ENCODE measurements at regions not wholly inside any gene's neighbourhood (a gene's known extent, or its start where the extent isn't known, plus 50 kb on each side); places are given as distances from the start of the nearest gene placed in this dataset.

- TF ChIP-seq CTCF (IDR thresholded peaks at IDR 0.05; ENCODE audit: low read length) (no peak), EZH2 (optimal IDR thresholded peaks at IDR 0.05; ENCODE audit: low read depth, low read length) (no peak), EZH2phosphoT487 (IDR thresholded peaks at IDR 0.05; ENCODE audit: low read length) (no peak)
- no peak for DNase-seq
- no peak overlapping the region for H2AFZ ChIP-seq (ENCODE audit: low read length)
Measured at GRCh38 chr4:123869286-123870215, 473.0 kb downstream of the SPRY1 start.

GRCh38 chr4:123870216-123870876 lies 473.8 kb downstream of the SPRY1 start:
- H3K4me2 ChIP-seq (ENCODE audit: low read depth, low read length), result no peak overlapping the region
- no peaks in the 10 kb centered on the region for H3K9me2 ChIP-seq (replicated peaks; ENCODE audit: insufficient read depth, low read length)
- H3K4me3 ChIP-seq (ENCODE audit: low read length), result no peak overlapping the region
- H3K36me3 ChIP-seq (replicated peaks; ENCODE audit: insufficient read depth, low read length), result no peaks in the 10 kb centered on the region
- no peak overlapping the region for H2AFZ ChIP-seq (ENCODE audit: low read length)
- no peaks in the 10 kb centered on the region for H3K4me1 ChIP-seq (ENCODE audit: low read length)
- TF ChIP-seq CTCF (IDR thresholded peaks at IDR 0.05; ENCODE audit: low read length), result no peak
- no peak overlapping the region for H3K9ac ChIP-seq (ENCODE audit: low read length)
- H4K20me1 ChIP-seq (ENCODE audit: insufficient read depth, low read length), result no peaks in the 10 kb centered on the region
- H3K79me2 ChIP-seq (ENCODE audit: low read length), result no peaks in the 10 kb centered on the region
- H3K27me3 ChIP-seq (replicated peaks; ENCODE audit: insufficient read depth, low read length), result no peaks in the 10 kb centered on the region
- no peak overlapping the region for H3K27ac ChIP-seq (ENCODE audit: low read length)
- DNase-seq, result no peak
- no peaks in the 10 kb centered on the region for H3K9me3 ChIP-seq (replicated peaks; ENCODE audit: insufficient read depth, low read length)
- no peaks in the 10 kb centered on the region for H3F3A ChIP-seq (ENCODE audit: insufficient read depth, low read length)

More at GRCh38 chr4:123869286-123870215, 473.0 kb downstream of the SPRY1 start:
- H3K36me3 ChIP-seq (replicated peaks; ENCODE audit: insufficient read depth, low read length), result no peaks in the 10 kb centered on the region
- no peak overlapping the region for H3K4me2 ChIP-seq (ENCODE audit: low read depth, low read length)
- H3K9me2 ChIP-seq (replicated peaks; ENCODE audit: insufficient read depth, low read length), result no peaks in the 10 kb centered on the region
- no peak overlapping the region for H3K9ac ChIP-seq (ENCODE audit: low read length)
- H3K27me3 ChIP-seq (replicated peaks; ENCODE audit: insufficient read depth, low read length), result no peaks in the 10 kb centered on the region
- no peaks in the 10 kb centered on the region for H3K4me1 ChIP-seq (ENCODE audit: low read length)
- H3K79me2 ChIP-seq (ENCODE audit: low read length), result no peaks in the 10 kb centered on the region
- no peak overlapping the region for H3K4me3 ChIP-seq (ENCODE audit: low read length)
- H3K9me3 ChIP-seq (replicated peaks; ENCODE audit: insufficient read depth, low read length), result no peaks in the 10 kb centered on the region
- H4K20me1 ChIP-seq (ENCODE audit: insufficient read depth, low read length), result no peaks in the 10 kb centered on the region
- no peak overlapping the region for H3K27ac ChIP-seq (ENCODE audit: low read length)
- H3F3A ChIP-seq (ENCODE audit: insufficient read depth, low read length), result no peaks in the 10 kb centered on the region

DNA sequence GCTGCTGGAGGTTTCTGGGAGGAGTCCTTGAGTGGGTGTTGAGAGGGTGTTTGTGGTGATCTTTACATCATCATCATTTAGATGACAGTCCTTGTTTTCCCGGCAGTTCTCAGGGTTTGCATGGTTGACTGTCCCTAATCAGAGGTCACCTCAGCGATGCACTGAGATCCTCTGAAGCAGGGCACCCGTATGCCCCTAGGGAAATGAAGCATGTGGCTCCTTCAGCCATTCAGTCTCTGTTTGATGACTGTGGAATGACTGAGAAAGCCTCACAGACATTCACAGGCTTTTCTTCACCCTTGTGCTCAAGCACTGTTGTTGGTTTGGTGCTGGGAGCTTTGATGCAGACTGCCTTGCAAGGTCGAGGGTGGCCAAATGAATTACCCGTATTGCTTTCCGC lies 474.7 kb downstream of the SPRY1 start:
- Histone ChIP-seq H3K4me2 (ENCODE audit: low read depth, low read length) (no peak overlapping the region), H3K79me2 (ENCODE audit: low read length) (no peaks in the 10 kb centered on the region), H3F3A (ENCODE audit: insufficient read depth, low read length) (no peaks in the 10 kb centered on the region), H3K27me3 (replicated peaks; ENCODE audit: insufficient read depth, low read length) (no peaks in the 10 kb centered on the region), H3K36me3 (replicated peaks; ENCODE audit: insufficient read depth, low read length) (no peaks in the 10 kb centered on the region), H3K9ac (ENCODE audit: low read length) (no peak overlapping the region), H3K9me2 (replicated peaks; ENCODE audit: insufficient read depth, low read length) (no peaks in the 10 kb centered on the region), H3K27ac (ENCODE audit: low read length) (no peak overlapping the region), H3K4me3 (ENCODE audit: low read length) (no peak overlapping the region), H3K4me1 (ENCODE audit: low read length) (no peaks in the 10 kb centered on the region), H3K9me3 (replicated peaks; ENCODE audit: insufficient read depth, low read length) (no peaks in the 10 kb centered on the region), H2AFZ (ENCODE audit: low read length) (no peak overlapping the region), H4K20me1 (ENCODE audit: insufficient read depth, low read length) (no peaks in the 10 kb centered on the region)
- DNase-seq, result no peak
- TF ChIP-seq CTCF (IDR thresholded peaks at IDR 0.05; ENCODE audit: low read length) (no peak), EZH2phosphoT487 (IDR thresholded peaks at IDR 0.05; ENCODE audit: low read length) (no peak), EZH2 (optimal IDR thresholded peaks at IDR 0.05; ENCODE audit: low read depth, low read length) (no peak)

Measured in MM.1S (cell line).